Thyroid gland (tissue), 4 donors: ENCODE measurements at regions not wholly inside any gene's neighbourhood (a gene's known extent, or its start where the extent isn't known, plus 50 kb on each side); places are given as distances from the start of the nearest gene placed in this dataset.

Experiments
- CTCF ChIP-seq, 6 experiments: fragments of 200-600 bp in 3 of 6; fragments of 450-650 bp in 3 of 6; sonication (generic) in 3 of 6; IDR thresholded peaks; one replicate each; pipeline ENCODE4 v1.5.1; 2016 to 2019; ENCODE audit warnings: antibody characterized with exemption in 6 of 6, mild to moderate bottlenecking in 2 of 6, inconsistent platforms in 1 of 6, moderate library complexity in 1 of 6
- POLR2A ChIP-seq, 2 donors: fragments of 450-650 bp; IDR thresholded peaks; one replicate each; pipeline ENCODE4 v1.6.1; 2017; ENCODE audit warnings: antibody characterized with exemption in 2 of 2, mild to moderate bottlenecking in 2 of 2, moderate library complexity in 1 of 2

- no peak for TF ChIP-seq CTCF (IDR thresholded peaks at IDR 0.05)
- TF ChIP-seq POLR2A (IDR thresholded peaks at IDR 0.05): no peak
These were observed 62.3 kb upstream of the RFLNA start for GRCh38 chr12:124232654-124232987.
